HepG2 (cell line): ENCODE measurements at regions not wholly inside any gene's neighbourhood (a gene's known extent, or its start where the extent isn't known, plus 50 kb on each side); places are given as distances from the start of the nearest gene placed in this dataset.

ENCODE experiments used
- ATAC-seq: fragments of 200-7000 bp; cut with Tn5 transposase; 3 replicates; pipeline ENCODE4 v1.9.1; 2020; ENCODE audit warnings: mild to moderate bottlenecking, moderate library complexity
- BruUV-seq: library from RNA; stranded (reverse); fragments of 400-500 nt; replicated peaks from 2 replicates; lab custom pipeline; 2021; lab: Mats Ljungman, UMichigan
- CTCF ChIA-PET: fragments of 300-600 bp; formaldehyde crosslinking; extraction: SDS; loops from one replicate; lab custom pipeline; 2021; ENCODE audit warnings: low total read pairs, inconsistent platforms, low intra/inter-chr PET ratio; lab: Yijun Ruan, JAX
- POLR2A ChIA-PET: fragments of 350-600 bp; sonication (Branson Sonifier 250); formaldehyde crosslinking; loops from one replicate; lab custom pipeline; 2020; ENCODE audit warnings: antibody characterized with exemption, inconsistent platforms; lab: Yijun Ruan, JAX
- DNase-seq: peaks from one replicate; pipeline ENCODE4 v3.0.0-alpha.2; 2015; ENCODE audit warnings: low spot score
- FAIRE-seq: peaks from 3 replicates; lab custom pipeline; 2011; peaks lifted over from hg19 to GRCh38; lab: Jason Lieb, UNC
- H2AFZ ChIP-seq: one replicate; pipeline ENCODE4 v1.6.1; 2011; ENCODE audit warnings: low read length, inconsistent platforms
- H3K27ac ChIP-seq: fragments of 300-600 bp; 3 replicates; pipeline ENCODE4 v1.8.0; 2011; ENCODE audit warnings: mixed run types, mild to moderate bottlenecking, mixed read lengths, low read length, inconsistent platforms; ENCODE audit not compliant: insufficient read depth; ENCODE audit errors: extremely low read length
- H3K27me3 ChIP-seq, 2 experiments: fragments of 200-600 bp in 1 of 2; 2 replicates in 1 of 2; 3 replicates in 1 of 2; pipeline versions ENCODE4 v1.6.0 to v1.8.0; 2011; ENCODE audit warnings: low read length in 2 of 2, mild to moderate bottlenecking in 2 of 2, moderate library complexity in 2 of 2, inconsistent platforms in 1 of 2; ENCODE audit not compliant: insufficient read depth in 2 of 2, control insufficient read depth in 1 of 2
- H3K36me3 ChIP-seq, 2 experiments: fragments of 200-600 bp in 1 of 2; replicated peaks in 1 of 2; 2 replicates in 1 of 2; 3 replicates in 1 of 2; pipeline versions ENCODE4 v1.5.1 to v1.8.0; 2011; ENCODE audit warnings: low read length in 2 of 2, inconsistent platforms in 1 of 2; ENCODE audit not compliant: insufficient read depth in 2 of 2, control insufficient read depth in 1 of 2
- H3K4me1 ChIP-seq: 2 replicates; pipeline ENCODE4 v1.5.1; 2012; ENCODE audit warnings: low read length, inconsistent platforms; ENCODE audit not compliant: insufficient read depth
- H3K4me2 ChIP-seq: 2 replicates; pipeline ENCODE4 v1.6.0; 2011; ENCODE audit warnings: low read depth, low read length, inconsistent platforms
- H3K4me3 ChIP-seq, 3 experiments: fragments of 200-600 bp in 1 of 3; sonication (generic), shearing (Covaris generic) in 1 of 3; replicated peaks in 1 of 3; 2 replicates each; pipeline ENCODE4 v1.5.1; 2011 to 2016; ENCODE audit warnings: low read length in 3 of 3, inconsistent platforms in 2 of 3, low read depth in 2 of 3, mild to moderate bottlenecking in 2 of 3, control low read depth in 1 of 3, mixed read lengths in 1 of 3; ENCODE audit not compliant: insufficient read depth in 1 of 3
- H3K79me2 ChIP-seq: one replicate; pipeline ENCODE4 v1.6.1; 2011; ENCODE audit warnings: low read length, inconsistent platforms; ENCODE audit not compliant: insufficient read depth
- H3K9ac ChIP-seq: 2 replicates; pipeline ENCODE4 v1.6.0; 2011; ENCODE audit warnings: mild to moderate bottlenecking, low read depth, low read length, inconsistent platforms; ENCODE audit not compliant: insufficient read depth
- H3K9me3 ChIP-seq: 2 replicates; pipeline ENCODE4 v1.5.1; 2012; ENCODE audit warnings: mild to moderate bottlenecking, low read length
- H4K20me1 ChIP-seq: 2 replicates; pipeline ENCODE4 v1.6.0; 2011; ENCODE audit warnings: inconsistent platforms, mild to moderate bottlenecking, low read length, moderate library complexity; ENCODE audit not compliant: insufficient read depth
- ATF7-NPFF ChIP-seq: sonication (generic); formaldehyde crosslinking; IDR thresholded peaks from 2 replicates; pipeline ENCODE4 v1.8.1; 2023; ENCODE audit warnings: mild to moderate bottlenecking, low read depth, missing genetic modification reagents, moderate library complexity
- EP300 ChIP-seq, 3 experiments: sonication (generic) in 1 of 3; formaldehyde crosslinking in 1 of 3; IDR thresholded peaks; 2 replicates each; pipeline versions ENCODE4 v1.5.1 to v1.6.1; 2011 to 2020; ENCODE audit warnings: low read depth in 2 of 3, low read length in 2 of 3, borderline replicate concordance in 1 of 3, improper control_type of control experiment in 1 of 3, mild to moderate bottlenecking in 1 of 3, missing genetic modification reagents in 1 of 3, moderate library complexity in 1 of 3
- ETV5 ChIP-seq: IDR thresholded peaks from 2 replicates; pipeline ENCODE4 v1.6.1; 2018; ENCODE audit warnings: missing biosample characterization, missing genetic modification reagents, inconsistent platforms, borderline replicate concordance
- FIP1L1 ChIP-seq: fragments of 200-400 bp; formaldehyde crosslinking; IDR thresholded peaks from 2 replicates; pipeline ENCODE4 v1.6.1; 2018; ENCODE audit warnings: low read depth, mild to moderate bottlenecking, low read length, moderate library complexity, borderline replicate concordance; ENCODE audit not compliant: insufficient read depth
- GPN1 ChIP-seq: sonication (generic); formaldehyde crosslinking; IDR thresholded peaks from 2 replicates; pipeline ENCODE4 v1.5.1; 2020; ENCODE audit warnings: missing genetic modification reagents, borderline replicate concordance
- MXD4 ChIP-seq: IDR thresholded peaks from 2 replicates; pipeline ENCODE4 v1.6.1; 2016; ENCODE audit warnings: mild to moderate bottlenecking, missing biosample characterization, missing genetic modification reagents
- POLR2G ChIP-seq: fragments of 200-400 bp; formaldehyde crosslinking; IDR thresholded peaks from 2 replicates; pipeline ENCODE4 v1.6.1; 2018; ENCODE audit warnings: mild to moderate bottlenecking, low read depth, low read length, moderate library complexity
- RCOR2 ChIP-seq: IDR thresholded peaks from 2 replicates; pipeline ENCODE4 v1.6.1; 2016; ENCODE audit warnings: missing biosample characterization, missing genetic modification reagents
- ZNF251 ChIP-seq: sonication (generic); formaldehyde crosslinking; IDR thresholded peaks from 2 replicates; pipeline ENCODE4 v1.9.0; 2021; ENCODE audit warnings: mild to moderate bottlenecking, missing genetic modification reagents
- ZNF331 ChIP-seq: sonication (generic); formaldehyde crosslinking; IDR thresholded peaks from 2 replicates; pipeline ENCODE4 v1.4.0; 2020; ENCODE audit warnings: missing genetic modification reagents
- ZNF501 ChIP-seq: sonication (generic); formaldehyde crosslinking; IDR thresholded peaks from 2 replicates; pipeline ENCODE4 v1.5.1; 2020; ENCODE audit warnings: mild to moderate bottlenecking, moderate library complexity, missing genetic modification reagents
- ZNF572 ChIP-seq: sonication (generic); formaldehyde crosslinking; IDR thresholded peaks from 2 replicates; pipeline ENCODE4 v1.5.1; 2020; ENCODE audit warnings: mild to moderate bottlenecking, missing genetic modification reagents
- WGBS: methylation state at CpG from one replicate; pipeline ENCODE4 v1.1.6; 2017; ENCODE audit warnings: low lambda C conversion rate; 5-methylcytosine and 5-hydroxymethylcytosine counted together
- in situ Hi-C: cut with HindIII; loops from 2 replicates; pipeline ENCODE4 v1.10.0; 2017; ENCODE audit warnings: low pct_unique_long_range_greater_than_20kb; ENCODE audit not compliant: extremely low pct_ligation_motif_present
- intact Hi-C: fragments of 100-400 bp; cut with micrococcal nuclease; formaldehyde crosslinking; loops from one replicate; pipeline ENCODE4 v1.10.0; 2022; ENCODE audit not compliant: unreplicated experiment
- TF ChIP-seq, protein P1 (sequence below): sonication (generic); formaldehyde crosslinking; IDR thresholded peaks from 2 replicates; pipeline ENCODE4 v1.8.1; 2023; ENCODE audit warnings: mild to moderate bottlenecking, moderate library complexity, missing genetic modification reagents
- TF ChIP-seq, protein P2 (sequence below): sonication (generic); formaldehyde crosslinking; IDR thresholded peaks from 2 replicates; pipeline ENCODE4 v1.4.0; 2020; ENCODE audit warnings: missing genetic modification reagents

DNA sequence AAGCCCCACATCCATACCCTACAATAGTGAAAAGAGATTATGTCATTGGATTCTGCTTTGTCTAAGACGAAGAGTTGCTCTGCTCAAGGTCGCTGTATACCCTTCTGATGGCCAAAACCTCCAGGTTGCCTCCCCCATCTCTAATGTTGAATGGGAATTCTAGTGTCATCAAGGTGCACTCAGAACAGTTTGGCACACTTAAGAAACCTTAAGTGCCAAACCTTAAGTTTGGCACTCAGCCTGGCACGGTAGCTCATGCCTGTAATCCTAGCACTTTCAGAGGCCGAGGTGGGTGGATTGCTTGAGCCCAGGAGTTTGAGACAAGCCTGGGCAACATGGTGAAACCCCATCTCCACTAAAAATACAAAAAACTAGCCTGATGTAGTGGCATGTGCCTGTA lies 1245.6 kb upstream of the SEL1L start:
- DNase-seq, result no peak
- WGBS, result 3% methylated on average over 4 of the region's 4 CpGs
- intact Hi-C loops (no loop called here), in situ Hi-C loops (no loop called here)
- no peak for FAIRE-seq
- Histone ChIP-seq H3K4me3 (no peak overlapping the region), H3K79me2 (no peaks in the 10 kb centered on the region), H3K9ac (no peak overlapping the region), H3K36me3 (no peaks in the 10 kb centered on the region), H4K20me1 (no peaks in the 10 kb centered on the region), H3K27me3 (no peaks in the 10 kb centered on the region), H3K4me2 (no peak overlapping the region), H3K27ac (no peak overlapping the region), H3K4me1 (no peaks in the 10 kb centered on the region), H2AFZ (no peak overlapping the region), H3K9me3 (peaks cover 20% of the 10 kb centered on the region)
- TF ChIP-seq, protein P1, sequence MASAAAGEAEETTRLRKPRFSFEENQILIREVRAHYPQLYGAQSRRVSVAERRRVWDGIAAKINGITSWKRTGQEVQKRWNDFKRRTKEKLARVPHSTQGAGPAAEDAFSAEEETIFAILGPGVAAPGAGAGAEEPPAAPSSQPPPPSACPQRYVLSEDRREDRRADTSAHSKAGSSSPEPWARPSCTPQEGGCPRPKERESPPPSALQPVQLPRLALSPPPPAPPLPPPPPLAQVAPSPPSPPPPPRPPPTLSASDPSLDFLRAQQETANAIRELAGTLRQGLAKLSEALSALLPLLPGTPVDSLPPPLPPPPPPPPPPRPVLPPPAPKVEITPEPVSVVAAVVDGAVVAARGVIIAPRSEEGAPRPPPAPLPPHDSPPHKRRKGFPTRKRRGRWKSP, result no peak
- TF ChIP-seq ETV5 (CRISPR knock-in tag), result no peak
- no peak for TF ChIP-seq POLR2G
- no peak for TF ChIP-seq ZNF501
- TF ChIP-seq FIP1L1, result no peak
- TF ChIP-seq EP300 (IDR thresholded peaks at IDR 0.05; ENCODE audit: low read depth in 2 of 2, low read length in 2 of 2), result no peak
- TF ChIP-seq EP300 (CRISPR knock-in tag; IDR thresholded peaks at IDR 0.05; ENCODE audit: borderline replicate concordance), result no peak
- TF ChIP-seq MXD4, result no peak
- TF ChIP-seq, protein P2, sequence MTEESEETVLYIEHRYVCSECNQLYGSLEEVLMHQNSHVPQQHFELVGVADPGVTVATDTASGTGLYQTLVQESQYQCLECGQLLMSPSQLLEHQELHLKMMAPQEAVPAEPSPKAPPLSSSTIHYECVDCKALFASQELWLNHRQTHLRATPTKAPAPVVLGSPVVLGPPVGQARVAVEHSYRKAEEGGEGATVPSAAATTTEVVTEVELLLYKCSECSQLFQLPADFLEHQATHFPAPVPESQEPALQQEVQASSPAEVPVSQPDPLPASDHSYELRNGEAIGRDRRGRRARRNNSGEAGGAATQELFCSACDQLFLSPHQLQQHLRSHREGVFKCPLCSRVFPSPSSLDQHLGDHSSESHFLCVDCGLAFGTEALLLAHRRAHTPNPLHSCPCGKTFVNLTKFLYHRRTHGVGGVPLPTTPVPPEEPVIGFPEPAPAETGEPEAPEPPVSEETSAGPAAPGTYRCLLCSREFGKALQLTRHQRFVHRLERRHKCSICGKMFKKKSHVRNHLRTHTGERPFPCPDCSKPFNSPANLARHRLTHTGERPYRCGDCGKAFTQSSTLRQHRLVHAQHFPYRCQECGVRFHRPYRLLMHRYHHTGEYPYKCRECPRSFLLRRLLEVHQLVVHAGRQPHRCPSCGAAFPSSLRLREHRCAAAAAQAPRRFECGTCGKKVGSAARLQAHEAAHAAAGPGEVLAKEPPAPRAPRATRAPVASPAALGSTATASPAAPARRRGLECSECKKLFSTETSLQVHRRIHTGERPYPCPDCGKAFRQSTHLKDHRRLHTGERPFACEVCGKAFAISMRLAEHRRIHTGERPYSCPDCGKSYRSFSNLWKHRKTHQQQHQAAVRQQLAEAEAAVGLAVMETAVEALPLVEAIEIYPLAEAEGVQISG (CRISPR knock-in tag), result no peak
- TF ChIP-seq RCOR2 (CRISPR knock-in tag), result no peak
- TF ChIP-seq ATF7-NPFF (CRISPR knock-in tag), result no peak
- no peak for TF ChIP-seq ZNF331
- TF ChIP-seq ZNF251 (CRISPR knock-in tag), result no peak
- TF ChIP-seq ZNF572, result no peak
- no peak for TF ChIP-seq GPN1 (CRISPR knock-in tag)
- no TSS peak for BruUV-seq
- POLR2A ChIA-PET, result no interaction called here
- ATAC-seq, result no peak
- CTCF ChIA-PET, result no interaction called here
